Left lung (tissue), 4 donors: ENCODE measurements at regions not wholly inside any gene's neighbourhood (a gene's known extent, or its start where the extent isn't known, plus 50 kb on each side); places are given as distances from the start of the nearest gene placed in this dataset.

ENCODE experiments used
- ATAC-seq: fragments of 200-7000 bp; cut with Tn5 transposase; one replicate; pipeline ENCODE4 v1.9.1; 2020; ENCODE audit warnings: moderate library complexity
- DNase-seq, 4 donors: peaks; one replicate each; pipeline ENCODE4 v3.0.0-alpha.2; 2013 to 2020
- H3K27ac ChIP-seq, 2 donors: fragments of 200-600 bp; sonication (generic) in 1 of 2; one replicate each; pipeline versions ENCODE4 v1.5.0 to v1.8.0; 2020 to 2021
- H3K27me3 ChIP-seq, 2 donors: fragments of 200-600 bp; sonication (generic) in 1 of 2; one replicate each; pipeline versions ENCODE4 v1.5.0 to v1.8.0; 2020 to 2021
- H3K36me3 ChIP-seq, 2 donors: fragments of 200-600 bp; sonication (generic) in 1 of 2; one replicate each; pipeline versions ENCODE4 v1.5.0 to v1.8.0; 2020 to 2021
- H3K4me1 ChIP-seq, 2 donors: fragments of 200-600 bp; one replicate each; pipeline ENCODE4 v1.8.0; 2021
- H3K4me3 ChIP-seq, 2 donors: fragments of 200-600 bp; sonication (generic) in 1 of 2; one replicate each; pipeline versions ENCODE4 v1.5.0 to v1.8.0; 2020 to 2021; ENCODE audit warnings: mild to moderate bottlenecking in 1 of 2
- H3K9me3 ChIP-seq, 2 donors: fragments of 200-600 bp; sonication (generic) in 1 of 2; one replicate each; pipeline versions ENCODE4 v1.5.0 to v1.8.0; 2020 to 2021
- intact Hi-C, 2 donors: fragments of 100-400 bp; cut with DNase I; formaldehyde crosslinking; loops; one replicate each; pipeline versions ENCODE4 v1.11.2 to v1.14.2; 2022
- TF ChIP-seq, protein P1 (sequence below), 2 donors: fragments of 200-600 bp; sonication (generic) in 1 of 2; IDR thresholded peaks; one replicate each; pipeline versions ENCODE4 v1.5.0 to v1.8.0; 2021; ENCODE audit warnings: antibody characterized with exemption in 2 of 2
- donor health status: DM: no; HTN: yes; CAD: no.
- donor health status: DM: no; HTN: no; CAD: no.

DNA sequence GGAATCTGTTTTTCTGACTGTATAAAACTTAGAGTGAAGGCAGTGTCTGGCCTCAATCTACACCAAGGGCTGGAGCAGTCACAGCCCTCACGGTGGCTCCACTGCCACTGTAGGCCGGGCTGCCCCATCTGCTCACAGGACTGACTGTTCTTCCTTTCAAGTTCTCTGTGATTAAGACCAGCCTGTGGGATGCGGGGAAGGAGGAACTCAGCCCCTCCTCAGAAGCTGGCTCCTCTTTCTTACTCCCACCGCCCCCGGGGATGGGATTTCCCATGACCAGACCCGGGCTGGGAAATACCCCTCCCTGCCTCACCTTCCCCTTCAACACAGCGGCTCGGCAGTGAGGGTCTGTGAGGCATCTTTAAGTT is 106.0 kb downstream of the COPS8 start:
- TF ChIP-seq, protein P1, sequence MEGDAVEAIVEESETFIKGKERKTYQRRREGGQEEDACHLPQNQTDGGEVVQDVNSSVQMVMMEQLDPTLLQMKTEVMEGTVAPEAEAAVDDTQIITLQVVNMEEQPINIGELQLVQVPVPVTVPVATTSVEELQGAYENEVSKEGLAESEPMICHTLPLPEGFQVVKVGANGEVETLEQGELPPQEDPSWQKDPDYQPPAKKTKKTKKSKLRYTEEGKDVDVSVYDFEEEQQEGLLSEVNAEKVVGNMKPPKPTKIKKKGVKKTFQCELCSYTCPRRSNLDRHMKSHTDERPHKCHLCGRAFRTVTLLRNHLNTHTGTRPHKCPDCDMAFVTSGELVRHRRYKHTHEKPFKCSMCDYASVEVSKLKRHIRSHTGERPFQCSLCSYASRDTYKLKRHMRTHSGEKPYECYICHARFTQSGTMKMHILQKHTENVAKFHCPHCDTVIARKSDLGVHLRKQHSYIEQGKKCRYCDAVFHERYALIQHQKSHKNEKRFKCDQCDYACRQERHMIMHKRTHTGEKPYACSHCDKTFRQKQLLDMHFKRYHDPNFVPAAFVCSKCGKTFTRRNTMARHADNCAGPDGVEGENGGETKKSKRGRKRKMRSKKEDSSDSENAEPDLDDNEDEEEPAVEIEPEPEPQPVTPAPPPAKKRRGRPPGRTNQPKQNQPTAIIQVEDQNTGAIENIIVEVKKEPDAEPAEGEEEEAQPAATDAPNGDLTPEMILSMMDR (IDR thresholded peaks at IDR 0.05), result no peak
- H3K9me3 ChIP-seq, result no peaks in the 10 kb centered on the region
- peaks cover 0 to 8% of the 10 kb centered on the region in 2 donors for H3K4me1 ChIP-seq
- no peak overlapping the region for H3K4me3 ChIP-seq
- peak; percentile 27 for ATAC-seq
- peak in 2 of 4 donors; percentile 57 to 59 for DNase-seq
- intact Hi-C loops, result no loop called here
- H3K27me3 ChIP-seq, result no peaks in the 10 kb centered on the region
- H3K36me3 ChIP-seq, result no peaks in the 10 kb centered on the region
- H3K27ac ChIP-seq, result peak overlapping the region in 1 of 2 donors; percentile 68

DNA sequence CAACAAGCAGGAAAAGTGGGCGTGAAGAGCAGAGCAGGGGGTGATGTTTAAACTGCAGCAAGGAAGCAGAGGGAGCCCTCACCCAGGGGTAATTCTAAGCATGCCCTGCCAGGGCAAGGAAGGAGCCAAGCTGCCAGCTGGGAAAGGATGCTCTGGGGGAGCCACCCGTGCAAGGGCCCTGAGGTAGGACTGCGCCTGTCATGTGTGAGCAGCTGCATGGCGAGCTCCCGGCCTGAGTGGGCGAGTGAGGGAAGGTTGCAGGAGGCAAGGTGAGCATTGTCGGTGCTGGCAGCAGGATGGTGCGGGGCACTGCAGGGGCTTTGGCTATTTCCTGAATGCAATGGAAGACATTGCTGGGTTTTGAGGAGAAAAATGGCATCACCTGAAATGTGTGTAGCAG is 107.2 kb downstream of the COPS8 start:
- intact Hi-C loops, result no loop called here
- Histone ChIP-seq H3K27me3 (no peaks in the 10 kb centered on the region), H3K9me3 (no peaks in the 10 kb centered on the region), H3K27ac (no peak overlapping the region), H3K4me1 (peaks cover 0 to 8% of the 10 kb centered on the region in 2 donors), H3K36me3 (no peaks in the 10 kb centered on the region), H3K4me3 (no peak overlapping the region)
- ATAC-seq, result no peak
- DNase-seq, result peak in 1 of 4 donors; percentile 72
- TF ChIP-seq, protein P1 (IDR thresholded peaks at IDR 0.05), result no peak

DNA sequence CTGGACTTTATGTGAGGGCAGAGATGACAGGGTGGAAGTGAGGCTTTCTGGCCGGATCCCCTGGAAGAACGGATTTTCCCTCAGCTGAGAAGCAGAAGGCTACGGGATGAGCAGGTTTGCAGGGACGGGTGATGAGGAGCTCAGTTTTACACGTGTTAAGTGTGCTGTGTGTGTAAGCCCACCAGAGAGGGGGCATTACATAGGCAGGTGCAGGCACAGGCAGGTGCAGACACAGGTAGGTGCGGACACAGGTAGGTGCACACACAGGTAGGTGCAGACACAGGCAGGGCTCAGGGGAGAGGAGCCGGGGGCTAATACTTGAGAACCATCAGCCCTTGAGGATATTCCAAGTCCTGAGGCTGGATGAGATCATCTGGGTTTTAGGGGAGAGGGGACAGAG is 107.7 kb downstream of the COPS8 start:
- H3K4me3 ChIP-seq, result no peak overlapping the region
- no peaks in the 10 kb centered on the region for H3K9me3 ChIP-seq
- ATAC-seq, result no peak
- TF ChIP-seq, protein P1 (IDR thresholded peaks at IDR 0.05), result no peak
- DNase-seq, result no peak
- H3K27me3 ChIP-seq, result no peaks in the 10 kb centered on the region
- peaks cover 0 to 8% of the 10 kb centered on the region in 2 donors for H3K4me1 ChIP-seq
- intact Hi-C loops, result no loop called here
- H3K36me3 ChIP-seq, result no peaks in the 10 kb centered on the region
- H3K27ac ChIP-seq, result no peak overlapping the region

DNA sequence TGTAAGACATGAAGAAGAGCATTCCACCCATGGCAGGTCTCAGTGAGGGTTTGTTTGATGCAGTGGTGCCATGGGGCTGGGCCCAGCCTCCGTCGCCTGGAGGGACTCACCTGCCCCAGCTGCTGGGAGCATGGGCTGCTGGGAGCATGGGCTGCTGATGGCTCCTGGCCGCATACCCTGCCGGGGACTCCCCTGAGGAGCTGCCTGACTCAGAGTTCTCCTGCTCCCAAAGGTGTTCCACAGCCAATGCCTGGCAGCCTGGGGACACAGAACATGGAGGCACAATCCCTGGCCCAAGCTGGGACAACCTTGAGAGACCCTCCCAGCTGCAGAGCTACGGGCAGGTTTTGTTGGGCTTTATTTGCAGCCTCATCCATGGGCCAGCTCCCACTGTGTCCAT is 108.4 kb downstream of the COPS8 start:
- Histone ChIP-seq H3K27me3 (no peaks in the 10 kb centered on the region), H3K9me3 (no peaks in the 10 kb centered on the region), H3K4me1 (peaks cover 0 to 8% of the 10 kb centered on the region in 2 donors), H3K4me3 (no peak overlapping the region), H3K27ac (no peak overlapping the region), H3K36me3 (no peaks in the 10 kb centered on the region)
- TF ChIP-seq, protein P1 (IDR thresholded peaks at IDR 0.05), result no peak
- DNase-seq, result no peak
- intact Hi-C loops, result no loop called here
- no peak for ATAC-seq

DNA sequence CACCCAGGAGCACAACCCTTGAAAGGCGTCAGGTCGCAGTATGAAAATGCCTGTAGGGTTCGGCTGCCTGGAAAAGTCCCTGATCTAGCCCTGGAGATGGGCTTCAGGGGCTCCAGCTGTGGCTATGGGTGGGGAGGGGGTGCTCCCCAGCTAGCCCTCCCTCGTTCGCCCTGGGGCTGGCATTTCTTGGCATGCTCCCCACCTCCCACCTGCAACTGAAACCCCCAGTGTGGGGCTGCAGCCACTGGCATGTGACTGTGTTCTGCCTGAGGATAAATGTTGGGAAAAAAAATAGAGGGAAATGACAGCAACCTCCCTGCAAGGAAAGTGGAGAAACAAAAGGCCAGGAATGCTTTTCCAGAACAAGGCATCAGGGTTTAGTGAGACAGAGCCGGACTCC is 109.2 kb downstream of the COPS8 start:
- no peaks in the 10 kb centered on the region for H3K36me3 ChIP-seq
- no peak overlapping the region for H3K27ac ChIP-seq
- no peak for ATAC-seq
- no peak overlapping the region for H3K4me3 ChIP-seq
- intact Hi-C loops, result no loop called here
- H3K4me1 ChIP-seq, result peaks cover 0 to 8% of the 10 kb centered on the region in 2 donors
- no peaks in the 10 kb centered on the region for H3K27me3 ChIP-seq
- no peaks in the 10 kb centered on the region for H3K9me3 ChIP-seq
- TF ChIP-seq, protein P1 (IDR thresholded peaks at IDR 0.05), result no peak
- peak in 1 of 4 donors; percentile 47 for DNase-seq
